Spleen (tissue), 11 donors: ENCODE measurements at regions not wholly inside any gene's neighbourhood (a gene's known extent, or its start where the extent isn't known, plus 50 kb on each side); places are given as distances from the start of the nearest gene placed in this dataset.

Source experiments
- DNase-seq: peaks from one replicate; pipeline ENCODE4 v3.0.0-alpha.2; 2020
- H3K27ac ChIP-seq, 8 donors: fragments of 200-600 bp; sonication (generic) in 7 of 8; 1 replicate in 4 of 8; 2 replicates in 4 of 8; pipeline versions ENCODE4 v1.5.0 to v1.8.0; 2016 to 2021; ENCODE audit warnings: inconsistent platforms in 4 of 8, mild to moderate bottlenecking in 4 of 8, moderate library complexity in 1 of 8
- H3K27me3 ChIP-seq, 7 donors: fragments of 200-600 bp; sonication (generic) in 6 of 7; replicated peaks in 1 of 7; 1 replicate in 4 of 7; 2 replicates in 3 of 7; pipeline versions ENCODE4 v1.5.0 to v1.8.0; 2016 to 2021; ENCODE audit warnings: inconsistent platforms in 3 of 7, mild to moderate bottlenecking in 1 of 7
- H3K36me3 ChIP-seq, 6 donors: fragments of 200-600 bp; sonication (generic) in 5 of 6; 1 replicate in 4 of 6; 2 replicates in 2 of 6; pipeline versions ENCODE4 v1.5.0 to v1.8.0; 2016 to 2021; ENCODE audit warnings: inconsistent platforms in 2 of 6
- H3K4me1 ChIP-seq, 6 donors: fragments of 200-600 bp; sonication (generic) in 5 of 6; 1 replicate in 3 of 6; 2 replicates in 3 of 6; pipeline versions ENCODE4 v1.5.0 to v1.8.0; 2016 to 2021; ENCODE audit warnings: inconsistent platforms in 3 of 6
- H3K4me3 ChIP-seq, 8 donors: fragments of 200-600 bp; sonication (generic) in 7 of 8; 1 replicate in 4 of 8; 2 replicates in 4 of 8; pipeline versions ENCODE4 v1.5.0 to v1.8.0; 2016 to 2021; ENCODE audit warnings: inconsistent platforms in 4 of 8, mild to moderate bottlenecking in 4 of 8, moderate library complexity in 2 of 8
- H3K9me3 ChIP-seq, 8 donors: fragments of 200-600 bp; sonication (generic) in 7 of 8; 1 replicate in 4 of 8; 2 replicates in 4 of 8; pipeline versions ENCODE4 v1.5.0 to v1.8.0; 2016 to 2021; ENCODE audit warnings: inconsistent platforms in 4 of 8
- POLR2A ChIP-seq, 3 donors: fragments of 450-650 bp; IDR thresholded peaks; one replicate each; pipeline ENCODE4 v1.5.1; 2017; ENCODE audit warnings: antibody characterized with exemption in 3 of 3, mild to moderate bottlenecking in 1 of 3
- POLR2AphosphoS5 ChIP-seq, 3 donors: sonication (generic); formaldehyde crosslinking; IDR thresholded peaks; one replicate each; pipeline ENCODE4 v1.5.1; 2017; ENCODE audit warnings: antibody characterized with exemption in 3 of 3
- WGBS, 5 donors: extraction: QIAGEN DNeasy Blood & Tissue Kit in 3 of 5; methylation state at CpG; one replicate each; pipeline versions ENCODE4 v1.1.5 to v1.1.7; 2013 to 2018; 5-methylcytosine and 5-hydroxymethylcytosine counted together
- intact Hi-C: fragments of 100-400 bp; cut with DNase I; formaldehyde crosslinking; loops from one replicate; pipeline ENCODE4 v1.15.0; 2023; ENCODE audit warnings: low total_unique reads
- TF ChIP-seq, protein P1 (sequence below), 11 experiments: fragments of 200-600 bp in 7 of 11; fragments of 450-650 bp in 4 of 11; sonication (generic) in 4 of 11; IDR thresholded peaks in 8 of 11; conservative IDR thresholded peaks in 3 of 11; 1 replicate in 7 of 11; 2 replicates in 4 of 11; pipeline versions ENCODE4 v1.4.0 to v1.8.0; 2016 to 2021; ENCODE audit warnings: antibody characterized with exemption in 11 of 11, inconsistent platforms in 4 of 11, mild to moderate bottlenecking in 1 of 11
- donor health status: healthy with polysubstance abuse.
- donor health status: DM: no; HTN: no; CAD: no; lungs with moderate emphysema.
- donor health status: DM: no; HTN: no; CAD: no.
- donor health status: Bipolar disorder and iron deficiency.
- donor health status: healthy.
- donor health status: DM: no; HTN: no; CAD: no.
- donor health status: DM: yes; HTN: yes; CAD: no.

DNA sequence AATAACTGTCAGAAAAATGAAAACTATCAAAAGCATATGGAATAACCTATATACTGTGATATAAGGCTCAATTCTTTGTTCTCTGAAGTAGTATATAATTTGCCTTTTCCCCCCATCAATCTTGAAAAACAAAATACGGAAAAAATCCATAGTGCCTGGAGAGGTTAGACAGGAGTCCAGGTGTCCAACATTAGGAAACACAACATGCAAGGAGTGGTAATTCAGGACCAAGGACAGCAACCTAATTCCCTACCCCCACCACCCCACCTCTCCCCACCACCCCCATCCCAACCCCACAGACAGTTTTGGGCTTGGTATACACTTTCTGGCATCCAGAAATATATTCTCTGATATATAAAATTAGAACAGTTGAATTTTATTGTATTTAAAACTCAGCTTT is 55.1 kb upstream of the SLC25A26 start:
- no peak for TF ChIP-seq POLR2A (IDR thresholded peaks at IDR 0.05)
- no peak for TF ChIP-seq POLR2AphosphoS5 (IDR thresholded peaks at IDR 0.05)
- TF ChIP-seq, protein P1, sequence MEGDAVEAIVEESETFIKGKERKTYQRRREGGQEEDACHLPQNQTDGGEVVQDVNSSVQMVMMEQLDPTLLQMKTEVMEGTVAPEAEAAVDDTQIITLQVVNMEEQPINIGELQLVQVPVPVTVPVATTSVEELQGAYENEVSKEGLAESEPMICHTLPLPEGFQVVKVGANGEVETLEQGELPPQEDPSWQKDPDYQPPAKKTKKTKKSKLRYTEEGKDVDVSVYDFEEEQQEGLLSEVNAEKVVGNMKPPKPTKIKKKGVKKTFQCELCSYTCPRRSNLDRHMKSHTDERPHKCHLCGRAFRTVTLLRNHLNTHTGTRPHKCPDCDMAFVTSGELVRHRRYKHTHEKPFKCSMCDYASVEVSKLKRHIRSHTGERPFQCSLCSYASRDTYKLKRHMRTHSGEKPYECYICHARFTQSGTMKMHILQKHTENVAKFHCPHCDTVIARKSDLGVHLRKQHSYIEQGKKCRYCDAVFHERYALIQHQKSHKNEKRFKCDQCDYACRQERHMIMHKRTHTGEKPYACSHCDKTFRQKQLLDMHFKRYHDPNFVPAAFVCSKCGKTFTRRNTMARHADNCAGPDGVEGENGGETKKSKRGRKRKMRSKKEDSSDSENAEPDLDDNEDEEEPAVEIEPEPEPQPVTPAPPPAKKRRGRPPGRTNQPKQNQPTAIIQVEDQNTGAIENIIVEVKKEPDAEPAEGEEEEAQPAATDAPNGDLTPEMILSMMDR (IDR thresholded peaks at IDR 0.05 in 8 of 11, conservative IDR thresholded peaks at IDR 0.05 in 3 of 11) = no peak
- H3K27ac ChIP-seq = no peak overlapping the region
- WGBS, 5 donors = 71 to 89% (median 84%) methylated on average over 1 of the region's 1 CpG
- no peaks in the 10 kb centered on the region for H3K4me1 ChIP-seq
- H3K36me3 ChIP-seq = no peaks in the 10 kb centered on the region
- peaks cover 0 to 10% (median 2%) of the 10 kb centered on the region in 8 donors for H3K9me3 ChIP-seq
- H3K27me3 ChIP-seq = no peaks in the 10 kb centered on the region
- no peak for DNase-seq
- intact Hi-C loops = no loop called here
- H3K4me3 ChIP-seq = no peak overlapping the region

DNA sequence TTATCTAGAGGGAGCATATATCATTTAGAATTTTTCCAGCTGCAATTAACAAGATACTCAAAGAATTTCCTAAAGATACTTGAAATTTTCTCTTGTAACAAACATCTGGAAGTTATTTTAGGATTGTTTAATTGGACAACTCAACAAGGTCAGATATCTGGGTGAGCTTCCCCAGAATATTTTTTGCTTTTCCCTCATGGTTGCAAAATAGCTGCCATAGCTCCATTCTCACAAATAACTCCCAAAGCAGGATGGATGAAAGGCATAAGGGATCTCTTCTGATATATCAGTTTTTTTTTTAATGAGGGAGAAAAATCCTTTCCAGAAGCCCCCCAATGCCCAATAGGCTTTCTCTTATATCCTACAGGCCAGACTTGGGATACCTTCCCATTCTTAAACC is 56.6 kb upstream of the SLC25A26 start:
- H3K4me1 ChIP-seq = no peaks in the 10 kb centered on the region
- H3K27ac ChIP-seq = no peak overlapping the region
- H3K4me3 ChIP-seq = no peak overlapping the region
- H3K9me3 ChIP-seq = peaks cover 0 to 10% (median 2%) of the 10 kb centered on the region in 8 donors
- intact Hi-C loops = no loop called here
- DNase-seq = no peak
- no peaks in the 10 kb centered on the region for H3K27me3 ChIP-seq
- no peaks in the 10 kb centered on the region for H3K36me3 ChIP-seq
- no peak for TF ChIP-seq POLR2A (IDR thresholded peaks at IDR 0.05)
- TF ChIP-seq, protein P1 (IDR thresholded peaks at IDR 0.05 in 8 of 11, conservative IDR thresholded peaks at IDR 0.05 in 3 of 11) = no peak
- no peak for TF ChIP-seq POLR2AphosphoS5 (IDR thresholded peaks at IDR 0.05)

DNA sequence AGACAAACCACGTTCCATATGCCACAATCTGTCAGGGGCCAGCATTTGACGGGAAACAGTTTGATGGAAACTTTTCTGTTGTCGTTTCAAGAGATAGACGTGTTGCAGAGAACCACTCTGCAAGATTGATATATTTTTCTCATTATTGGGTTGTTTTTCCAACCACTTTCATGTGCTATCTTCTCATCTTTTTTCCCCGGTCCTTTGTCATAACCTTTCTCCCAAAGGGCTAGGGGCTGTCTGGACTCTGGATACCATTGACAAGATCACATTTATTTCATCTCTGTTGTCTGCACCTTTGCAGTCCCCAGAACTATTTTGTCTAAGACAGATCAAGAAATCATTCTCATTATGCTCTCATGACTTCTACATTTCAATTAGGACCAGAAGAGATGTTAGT is 57.6 kb upstream of the SLC25A26 start:
- no peak for TF ChIP-seq POLR2A (IDR thresholded peaks at IDR 0.05)
- TF ChIP-seq, protein P1 (IDR thresholded peaks at IDR 0.05 in 8 of 11, conservative IDR thresholded peaks at IDR 0.05 in 3 of 11) = no peak
- no peak for TF ChIP-seq POLR2AphosphoS5 (IDR thresholded peaks at IDR 0.05)
- Histone ChIP-seq H3K4me1 (no peaks in the 10 kb centered on the region), H3K9me3 (peaks cover 0 to 10% (median 2%) of the 10 kb centered on the region in 8 donors), H3K4me3 (no peak overlapping the region), H3K36me3 (no peaks in the 10 kb centered on the region), H3K27ac (no peak overlapping the region), H3K27me3 (no peaks in the 10 kb centered on the region)
- 68 to 84% (median 81%) methylated on average over 5 of the region's 5 CpGs for WGBS, 5 donors
- no peak for DNase-seq
- intact Hi-C loops = no loop called here

DNA sequence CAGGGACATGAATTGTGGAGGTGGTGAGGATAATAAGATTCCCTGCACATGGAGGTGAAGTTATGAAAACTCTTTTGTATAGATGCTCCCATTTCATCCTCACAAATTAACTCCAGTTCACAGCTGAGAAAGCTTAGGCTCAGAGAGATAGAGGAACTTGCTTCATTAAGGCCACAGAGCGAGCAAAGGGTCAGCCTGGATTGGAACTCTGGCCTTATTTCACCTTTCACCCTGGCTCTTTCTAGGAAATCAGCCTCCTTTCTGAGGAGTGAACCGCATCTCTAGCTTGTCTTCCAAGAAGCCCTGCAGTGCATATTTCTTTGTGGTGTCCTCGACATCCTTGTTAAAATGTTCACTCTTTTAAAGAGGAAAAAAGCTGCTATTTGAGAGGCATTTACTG is 58.0 kb upstream of the SLC25A26 start:
- Histone ChIP-seq H3K36me3 (no peaks in the 10 kb centered on the region), H3K9me3 (peaks cover 0 to 10% (median 2%) of the 10 kb centered on the region in 8 donors), H3K27me3 (no peaks in the 10 kb centered on the region), H3K27ac (no peak overlapping the region), H3K4me1 (no peaks in the 10 kb centered on the region), H3K4me3 (no peak overlapping the region)
- 68 to 80% (median 74%) methylated on average over 3 of the region's 3 CpGs for WGBS, 5 donors
- no peak for DNase-seq
- TF ChIP-seq, protein P1 (IDR thresholded peaks at IDR 0.05 in 8 of 11, conservative IDR thresholded peaks at IDR 0.05 in 3 of 11) = no peak
- TF ChIP-seq POLR2A (IDR thresholded peaks at IDR 0.05) = no peak
- TF ChIP-seq POLR2AphosphoS5 (IDR thresholded peaks at IDR 0.05) = no peak
- intact Hi-C loops = no loop called here
